UCSD-AML1 (cell line): ENCODE measurements at regions not wholly inside any gene's neighbourhood (a gene's known extent, or its start where the extent isn't known, plus 50 kb on each side); places are given as distances from the start of the nearest gene placed in this dataset.
"Not testable (repeated sequence)": the region's sequence is repeated elsewhere in the genome, so short reads cannot be mapped to it uniquely, and the experiment has no call there.

Experiments
- DNase-seq: peaks from one replicate; lab custom pipeline; 2025; ENCODE audit not compliant: unreplicated experiment; lab: John Stamatoyannopoulos, UW

DNA sequence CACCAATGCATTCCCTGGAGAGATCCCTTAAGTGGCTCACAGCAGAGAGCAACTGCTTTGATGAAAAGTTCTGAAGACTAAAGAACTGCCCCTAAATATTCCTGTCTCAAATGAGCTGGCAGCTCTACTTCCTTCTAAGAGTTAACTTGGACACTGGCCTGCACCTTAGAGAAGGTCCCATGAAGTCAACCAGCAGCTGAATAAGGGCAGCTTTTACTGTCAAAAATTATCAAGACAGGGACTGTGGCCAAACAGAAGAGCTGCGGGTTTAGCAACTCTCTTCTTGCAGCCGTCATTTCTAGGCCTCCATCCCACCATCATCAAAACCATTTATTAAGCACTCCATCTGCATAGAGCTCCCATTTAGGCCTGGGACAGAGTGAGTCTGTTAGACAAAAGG is 491.1 kb upstream of the TSHZ3 start:
- no peak for DNase-seq

GRCh38 chr19:31841755-31842154 is 492.5 kb upstream of the TSHZ3 start:
- no peak for DNase-seq

GRCh38 chr19:31863122-31863521 is 482.3 kb upstream of the ZNF507 start:
- no peak for DNase-seq

DNA sequence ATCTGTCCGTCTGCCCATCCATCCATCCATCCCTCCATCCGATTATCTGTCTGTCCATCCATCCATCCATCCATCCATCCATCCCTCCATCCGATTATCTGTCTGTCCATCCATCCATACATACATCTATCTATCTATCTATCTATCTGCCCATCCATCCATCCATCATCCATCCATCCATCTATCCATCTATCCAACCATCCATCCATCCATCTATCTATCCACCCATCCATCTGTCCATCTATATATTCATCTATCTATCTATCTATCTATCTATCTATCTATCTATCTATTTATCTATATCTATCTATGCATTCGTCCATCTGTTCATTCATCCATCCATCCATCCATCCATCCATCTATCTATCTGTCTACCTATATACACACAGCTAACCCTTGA is 471.1 kb upstream of the ZNF507 start:
- no peak for DNase-seq

- DNase-seq, result no peak
These were observed 469.8 kb upstream of the ZNF507 start for GRCh38 chr19:31875591-31875990.

DNA sequence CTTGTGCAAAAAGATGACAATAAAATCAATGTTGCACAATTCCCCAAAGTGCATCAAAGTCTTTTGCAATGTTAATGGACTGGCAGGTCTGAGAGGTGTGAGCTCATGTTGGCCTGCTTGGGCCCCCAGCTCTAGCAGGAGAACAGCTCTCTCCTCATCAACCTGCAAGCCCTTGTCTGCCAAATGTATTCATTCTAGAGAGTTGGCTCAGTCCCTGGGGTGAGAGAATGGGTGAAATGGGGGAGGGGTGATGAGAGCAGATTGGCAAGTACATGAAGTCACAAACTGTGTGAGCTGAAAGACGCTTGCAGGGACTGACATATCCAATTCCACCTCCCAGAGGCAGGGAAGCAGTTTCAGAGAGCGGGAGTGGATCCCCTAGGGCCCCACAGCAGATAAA is 465.1 kb upstream of the ZNF507 start:
- no peak for DNase-seq

GRCh38 chr19:31881988-31882387 is 463.4 kb upstream of the ZNF507 start:
- no peak for DNase-seq

GRCh38 chr19:31882709-31883108 is 462.7 kb upstream of the ZNF507 start:
- DNase-seq, result no peak

GRCh38 chr19:31883296-31883990 is 462.0 kb upstream of the ZNF507 start:
- DNase-seq, result no peak

DNA sequence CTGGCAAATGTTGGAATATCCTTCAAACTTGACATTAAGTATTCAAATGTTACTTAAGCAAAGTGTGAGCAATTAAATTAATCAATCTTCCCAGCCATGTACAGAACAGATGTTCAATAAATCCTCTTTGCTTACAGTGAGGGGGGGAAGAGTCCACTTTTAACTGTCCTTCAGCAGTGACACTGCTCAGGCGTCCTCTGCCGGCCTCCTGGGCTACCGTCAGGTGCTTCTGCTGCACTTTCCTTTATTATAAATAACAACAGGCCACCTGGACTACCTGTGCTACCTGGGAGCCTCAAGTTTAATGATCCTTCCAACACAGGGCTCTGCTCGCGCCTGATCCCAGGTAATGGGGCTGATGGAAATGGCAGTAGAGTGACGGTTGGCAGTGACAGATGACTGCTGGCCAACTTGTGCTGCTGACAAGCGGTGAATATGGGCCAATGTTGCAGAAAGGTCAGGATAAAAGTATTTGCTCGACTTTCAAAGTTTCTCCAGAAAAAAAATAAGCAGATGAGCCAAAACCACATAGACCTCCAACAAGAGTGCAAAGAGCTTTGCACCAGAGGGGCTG is 460.0 kb upstream of the ZNF507 start:
- DNase-seq, result no peak

DNA sequence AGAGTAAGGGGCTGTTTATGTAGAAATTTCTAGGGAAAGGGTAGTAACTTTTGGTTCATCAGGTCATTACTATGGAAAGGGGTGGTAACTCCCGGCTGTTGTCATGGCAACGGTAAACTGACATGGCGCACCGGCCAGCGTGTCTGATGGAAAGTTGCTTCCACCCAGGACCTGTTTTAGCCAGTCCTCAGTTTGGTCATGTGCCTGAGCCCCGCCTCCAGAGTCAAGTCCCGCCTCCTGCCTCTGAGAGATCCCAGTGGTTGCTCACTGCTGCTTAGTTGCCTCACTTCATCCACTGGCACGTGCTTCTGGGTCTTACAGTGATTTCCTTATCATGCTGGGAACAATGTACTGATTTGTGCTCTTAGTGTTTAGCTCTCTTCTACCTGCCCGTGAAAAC is 455.2 kb upstream of the ZNF507 start:
- no peak for DNase-seq

GRCh38 chr19:31892060-31892459 is 453.4 kb upstream of the ZNF507 start:
- no peak for DNase-seq

DNA sequence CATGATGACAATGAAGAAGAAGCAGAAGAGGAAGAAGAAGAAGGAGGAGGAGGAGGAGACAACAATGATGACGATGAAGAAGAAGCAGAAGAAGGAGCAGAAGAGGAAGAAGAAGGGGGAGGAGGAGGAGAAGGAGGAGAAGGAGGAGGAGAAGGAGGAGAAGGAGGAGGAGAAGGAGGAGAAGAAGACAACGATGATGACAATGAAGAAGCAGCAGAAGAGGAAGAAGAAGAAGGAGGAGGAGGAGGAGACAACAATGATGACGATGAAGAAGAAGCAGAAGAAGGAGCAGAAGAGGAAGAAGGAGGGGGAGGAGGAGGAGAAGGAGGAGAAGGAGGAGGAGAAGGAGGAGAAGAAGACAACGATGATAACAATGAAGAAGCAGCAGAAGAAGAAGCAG is 451.9 kb upstream of the ZNF507 start:
- DNase-seq, result not testable (repeated sequence)

DNA sequence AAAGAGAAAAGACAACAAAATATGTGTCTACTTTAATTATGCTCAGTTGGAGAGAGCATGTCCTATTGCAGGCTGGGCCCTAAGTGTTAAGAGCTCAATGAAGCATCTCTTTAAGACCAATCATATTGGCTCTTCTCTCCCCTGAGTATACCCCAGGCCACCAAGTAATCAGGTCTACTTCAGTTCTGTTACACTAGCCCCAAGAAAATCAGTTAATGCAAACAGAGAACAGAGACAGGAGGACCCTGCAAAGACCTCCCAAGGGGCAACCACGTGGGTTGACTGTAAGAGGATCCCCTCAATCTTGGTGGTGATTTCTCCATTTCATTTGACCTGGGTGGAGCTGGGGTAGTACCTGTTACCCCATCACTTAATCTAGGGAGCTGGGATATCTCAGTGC is 451.0 kb upstream of the ZNF507 start:
- no peak for DNase-seq

- no peak for DNase-seq
These were observed 448.1 kb upstream of the ZNF507 start for GRCh38 chr19:31897292-31897691.

DNA sequence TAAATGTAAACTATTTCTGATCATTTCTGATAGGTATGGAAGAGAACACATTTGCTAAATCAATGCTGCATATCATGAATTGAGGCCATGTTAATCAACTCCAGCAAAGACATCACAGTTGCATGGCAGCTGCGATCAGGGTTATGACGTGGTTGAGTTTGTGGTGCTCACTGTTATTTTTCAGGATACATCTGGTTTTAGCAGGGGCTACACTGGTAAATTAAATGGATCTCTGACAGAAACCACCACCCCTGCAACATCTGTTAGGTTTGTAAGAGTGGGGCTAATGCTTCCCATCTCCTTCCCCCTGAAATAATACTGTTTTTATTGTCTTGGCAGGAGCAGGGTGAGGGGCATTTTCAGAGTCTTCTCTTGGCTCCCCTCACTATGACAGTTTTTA is 444.4 kb upstream of the ZNF507 start:
- DNase-seq, result no peak

DNA sequence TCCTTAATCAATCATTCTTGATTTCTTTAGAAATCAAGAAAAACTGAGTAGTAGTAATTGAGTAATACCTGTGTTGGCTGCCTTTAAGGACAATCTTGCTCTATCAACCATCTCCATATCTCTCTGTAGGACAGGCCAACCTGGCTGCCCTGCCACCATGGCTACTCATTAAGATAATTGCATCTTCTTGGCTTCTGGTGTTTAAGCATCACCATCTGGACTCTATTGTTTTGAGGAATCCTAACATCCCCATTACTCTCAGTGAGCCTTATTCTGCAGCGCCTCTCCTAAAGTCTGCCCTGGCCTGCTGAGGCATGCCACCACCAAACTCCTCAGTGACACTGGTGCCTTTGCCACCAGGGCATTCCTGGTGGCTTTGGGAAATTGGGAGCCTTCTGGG is 442.6 kb upstream of the ZNF507 start:
- DNase-seq, result no peak

GRCh38 chr19:31903979-31904378 is 441.4 kb upstream of the ZNF507 start:
- DNase-seq, result no peak

DNA sequence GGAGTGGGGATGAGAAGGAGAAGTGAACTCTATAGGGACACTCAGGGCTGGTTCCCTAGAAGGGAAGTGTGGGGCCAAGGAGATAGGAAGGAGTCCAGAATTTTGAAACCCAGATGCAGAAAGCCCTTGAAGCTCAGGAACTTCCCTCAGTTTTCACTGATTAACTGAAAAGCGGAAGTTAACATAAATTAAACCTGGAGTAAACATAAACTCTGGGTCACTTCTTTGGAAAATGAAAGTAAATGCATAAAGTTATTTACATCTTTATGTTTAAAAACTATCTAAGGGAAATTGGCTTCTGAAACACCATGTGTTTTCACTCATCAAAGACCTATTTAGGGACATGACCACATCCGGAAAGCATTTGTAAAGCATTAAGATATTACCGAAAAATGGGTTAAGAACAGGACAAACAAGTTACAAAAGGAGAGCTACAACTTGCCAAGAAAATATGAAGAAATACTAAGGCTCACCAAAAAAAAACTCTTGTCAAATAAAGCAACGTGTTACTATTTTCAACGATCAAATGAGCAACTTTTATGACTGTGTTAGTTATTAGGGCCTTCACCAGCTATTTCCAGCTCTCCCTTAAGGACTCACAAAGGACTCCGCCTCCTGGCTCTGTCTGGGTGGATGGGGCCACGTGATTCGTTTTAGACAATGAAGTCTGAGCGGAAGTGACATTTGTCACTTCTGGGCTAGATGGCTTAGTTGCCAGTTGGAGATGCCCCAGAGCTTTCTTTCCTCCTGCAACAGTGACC is 439.1 kb upstream of the ZNF507 start:
- no peak for DNase-seq

- no peak for DNase-seq
These were observed 437.7 kb upstream of the ZNF507 start for GRCh38 chr19:31907661-31908060.

DNA sequence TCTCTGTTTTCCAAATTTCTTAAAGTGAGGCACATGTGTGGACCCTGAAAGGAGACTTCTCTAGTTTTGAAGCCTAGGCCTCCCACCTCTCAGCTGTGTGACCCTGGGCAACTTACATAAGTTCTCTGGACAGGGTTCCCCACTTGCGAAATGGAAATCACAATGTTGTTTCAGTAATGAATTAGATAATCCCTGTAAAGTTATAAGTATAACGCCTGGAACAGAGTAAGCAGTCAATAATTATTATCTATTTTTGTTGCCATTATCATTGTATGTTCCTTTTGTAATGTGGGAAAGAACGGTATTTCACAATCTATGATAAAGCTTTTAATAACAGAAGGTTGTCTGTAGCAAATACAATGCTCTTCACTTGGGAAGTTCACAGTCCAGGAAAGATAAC is 437.3 kb upstream of the ZNF507 start:
- DNase-seq, result no peak

DNA sequence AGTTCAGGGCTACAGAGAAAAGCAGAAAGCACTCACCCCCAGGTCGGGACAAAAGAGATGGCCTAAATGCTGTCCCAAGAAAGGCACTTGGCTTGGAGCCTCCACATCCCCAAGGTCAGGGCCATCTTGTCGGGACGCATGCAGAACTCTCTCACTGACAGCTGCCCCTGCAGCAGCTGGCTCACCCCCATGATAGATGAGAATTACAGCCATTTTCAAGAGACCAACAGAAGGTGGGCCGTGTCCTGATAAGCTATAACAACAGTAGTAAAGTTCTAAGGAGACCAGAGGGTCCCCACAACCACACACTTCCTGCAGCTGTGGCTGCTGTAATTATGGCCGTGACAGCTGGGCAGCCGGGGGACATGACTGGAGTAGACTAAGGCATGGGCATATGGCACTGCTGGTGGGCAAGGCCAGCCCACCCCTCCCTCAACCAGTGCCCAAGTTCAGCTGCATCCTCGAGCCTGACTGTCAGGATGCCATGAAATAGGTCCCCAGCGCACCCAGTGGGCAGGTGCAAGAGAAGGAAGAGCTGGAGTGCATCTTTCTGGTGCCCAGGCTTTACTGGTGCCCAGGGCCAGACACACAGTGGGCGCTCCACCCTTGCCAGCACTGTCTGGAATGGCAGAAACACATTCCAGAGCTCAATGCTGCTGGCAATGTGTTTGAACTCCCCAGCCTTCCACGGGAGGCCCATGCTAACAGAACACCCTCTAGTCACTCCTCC is 436.7 kb upstream of the ZNF507 start:
- DNase-seq, result no peak
